GM12878 (cell line): ENCODE measurements at regions not wholly inside any gene's neighbourhood (a gene's known extent, or its start where the extent isn't known, plus 50 kb on each side); places are given as distances from the start of the nearest gene placed in this dataset.

Source experiments
- ATAC-seq: fragments of 200-7000 bp; cut with Tn5 transposase; 3 replicates; pipeline ENCODE4 v1.9.1; 2020; ENCODE audit warnings: mild to moderate bottlenecking, moderate library complexity
- BruUV-seq: library from RNA; stranded (reverse); fragments of 400-500 nt; replicated peaks from 2 replicates; lab custom pipeline; 2021; lab: Mats Ljungman, UMichigan
- CTCF ChIA-PET: fragments of 300-600 bp; sonication (Branson Sonifier 250); formaldehyde crosslinking; extraction: SDS; loops from one replicate; lab custom pipeline; 2021; ENCODE audit warnings: inconsistent platforms; lab: Yijun Ruan, JAX
- POLR2A ChIA-PET: fragments of 350-600 bp; formaldehyde crosslinking; extraction: SDS; loops from one replicate; lab custom pipeline; 2021; ENCODE audit warnings: inconsistent platforms; lab: Charles Lee
- RAD21 ChIA-PET: fragments of 300-600 bp; sonication (Branson Sonifier 250); formaldehyde crosslinking; loops from one replicate; lab custom pipeline; 2023; ENCODE audit warnings: antibody characterized with exemption; ENCODE audit not compliant: unreplicated experiment; lab: Charles Lee
- SMC1A ChIA-PET: fragments of 300-600 bp; sonication (Branson Sonifier 250); formaldehyde crosslinking; loops from one replicate; lab custom pipeline; 2023; ENCODE audit not compliant: unreplicated experiment, uncharacterized antibody; lab: Charles Lee
- DNase-seq: peaks from one replicate; pipeline ENCODE4 v3.0.0-alpha.2; 2011; ENCODE audit warnings: low read depth, low spot score
- FAIRE-seq: peaks from 3 replicates; lab custom pipeline; 2011; peaks lifted over from hg19 to GRCh38; lab: Jason Lieb, UNC
- H2AFZ ChIP-seq: 2 replicates; pipeline ENCODE4 v1.6.0; 2011; ENCODE audit warnings: low read depth, low read length, control low read depth; ENCODE audit not compliant: control insufficient read depth
- H3K27ac ChIP-seq: 2 replicates; pipeline ENCODE4 v1.5.1; 2011; ENCODE audit warnings: control low read depth; ENCODE audit not compliant: control insufficient read depth, insufficient read depth
- H3K27me3 ChIP-seq, 2 experiments: replicated peaks in 1 of 2; 2 replicates each; pipeline versions ENCODE4 v1.6.0 to v1.6.1; 2011; ENCODE audit warnings: low read length in 1 of 2; ENCODE audit not compliant: control insufficient read depth in 2 of 2, insufficient read depth in 2 of 2
- H3K36me3 ChIP-seq, 2 experiments: 2 replicates each; pipeline ENCODE4 v1.5.1; 2011; ENCODE audit warnings: low read length in 1 of 2; ENCODE audit not compliant: control insufficient read depth in 2 of 2, insufficient read depth in 2 of 2
- H3K4me1 ChIP-seq: 2 replicates; pipeline ENCODE4 v1.6.1; 2011; ENCODE audit warnings: mild to moderate bottlenecking, low read length, moderate library complexity, mixed read lengths; ENCODE audit not compliant: control insufficient read depth, insufficient read depth
- H3K4me2 ChIP-seq: 2 replicates; pipeline ENCODE4 v1.6.0; 2011; ENCODE audit warnings: control low read depth; ENCODE audit not compliant: control insufficient read depth, insufficient read depth
- H3K4me3 ChIP-seq: fragments of 200-600 bp; sonication (generic); 2 replicates; pipeline ENCODE4 v1.5.1; 2016
- H3K79me2 ChIP-seq: 2 replicates; pipeline ENCODE4 v1.6.0; 2011; ENCODE audit warnings: low read length; ENCODE audit not compliant: control insufficient read depth, insufficient read depth
- H3K9ac ChIP-seq: 2 replicates; pipeline ENCODE4 v1.8.0; 2011; ENCODE audit warnings: low read length, control low read depth, mixed read lengths; ENCODE audit not compliant: control insufficient read depth, insufficient read depth
- H3K9me3 ChIP-seq: replicated peaks from 3 replicates; pipeline ENCODE4 v1.5.1; 2011; ENCODE audit warnings: mild to moderate bottlenecking, low read length; ENCODE audit not compliant: control insufficient read depth, insufficient read depth
- H4K20me1 ChIP-seq: 2 replicates; pipeline ENCODE4 v1.6.0; 2011; ENCODE audit not compliant: control insufficient read depth, insufficient read depth
- CBX5 ChIP-seq: sonication (generic); IDR thresholded peaks from 2 replicates; pipeline ENCODE4 v1.6.1; 2016; ENCODE audit warnings: low read depth, moderate library complexity, mild to moderate bottlenecking, inconsistent platforms
- CHD1 ChIP-seq: IDR thresholded peaks from 2 replicates; pipeline ENCODE4 v1.6.1; 2012; ENCODE audit warnings: low read depth, low read length, improper control_type of control experiment
- HCFC1 ChIP-seq: fragments of 150-350 bp; IDR thresholded peaks from 2 replicates; pipeline ENCODE4 v1.6.1; 2014; ENCODE audit warnings: low read length
- IKZF2 ChIP-seq, 2 experiments: fragments of 450-650 bp; IDR thresholded peaks; 2 replicates each; pipeline ENCODE4 v1.6.1; 2017; ENCODE audit warnings: mild to moderate bottlenecking in 2 of 2, moderate library complexity in 2 of 2
- KLF5 ChIP-seq: fragments of 450-650 bp; IDR thresholded peaks from 2 replicates; pipeline ENCODE4 v1.6.1; 2014; ENCODE audit warnings: mild to moderate bottlenecking; ENCODE audit not compliant: partially characterized antibody
- MXI1 ChIP-seq: fragments of 150-350 bp; IDR thresholded peaks from 2 replicates; pipeline ENCODE4 v1.6.1; 2011; ENCODE audit warnings: low read depth, mild to moderate bottlenecking, inconsistent platforms, low read length, improper control_type of control experiment
- NBN ChIP-seq: fragments of 450-650 bp; IDR thresholded peaks from 2 replicates; pipeline ENCODE4 v1.6.1; 2016
- NFYB ChIP-seq: IDR thresholded peaks from 2 replicates; pipeline ENCODE4 v1.6.1; 2011; ENCODE audit warnings: low read depth, mild to moderate bottlenecking, low read length, improper control_type of control experiment, moderate library complexity; ENCODE audit not compliant: insufficient read depth
- PBX3 ChIP-seq: IDR thresholded peaks from 2 replicates; pipeline ENCODE4 v1.6.1; 2011; ENCODE audit warnings: mild to moderate bottlenecking, low read depth, low read length, moderate library complexity; ENCODE audit not compliant: insufficient replicate concordance
- RB1 ChIP-seq: fragments of 450-650 bp; formaldehyde crosslinking; IDR thresholded peaks from 2 replicates; pipeline ENCODE4 v1.6.1; 2017; ENCODE audit warnings: mild to moderate bottlenecking, borderline replicate concordance
- RBBP5 ChIP-seq: fragments of 200-600 bp; sonication (generic); conservative IDR thresholded peaks from 2 replicates; pipeline ENCODE4 v1.6.1; 2016
- SIX5 ChIP-seq: IDR thresholded peaks from 2 replicates; pipeline ENCODE4 v1.6.1; 2011; ENCODE audit warnings: mild to moderate bottlenecking, low read depth, low read length, moderate library complexity; ENCODE audit not compliant: severe bottlenecking
- SMAD5 ChIP-seq: IDR thresholded peaks from 2 replicates; pipeline ENCODE4 v1.6.1; 2016; ENCODE audit warnings: antibody characterized with exemption, low read depth
- SREBF1 ChIP-seq: IDR thresholded peaks from 2 replicates; pipeline ENCODE4 v1.6.1; 2012; ENCODE audit warnings: mild to moderate bottlenecking, low read length
- TAF1 ChIP-seq: IDR thresholded peaks from 2 replicates; pipeline ENCODE4 v1.6.1; 2011; ENCODE audit warnings: mild to moderate bottlenecking, low read depth, low read length, borderline replicate concordance
- TARDBP ChIP-seq: IDR thresholded peaks from 2 replicates; pipeline ENCODE4 v1.6.1; 2016; ENCODE audit warnings: borderline replicate concordance
- ZBTB33 ChIP-seq: fragments of 450-650 bp; IDR thresholded peaks from 2 replicates; pipeline ENCODE4 v1.6.1; 2017; ENCODE audit warnings: mild to moderate bottlenecking
- ZBTB4 ChIP-seq: fragments of 450-650 bp; formaldehyde crosslinking; IDR thresholded peaks from 2 replicates; pipeline ENCODE4 v1.4.0; 2022; ENCODE audit warnings: mild to moderate bottlenecking, moderate library complexity
- ZNF24 ChIP-seq: fragments of 450-650 bp; IDR thresholded peaks from 2 replicates; pipeline ENCODE4 v1.6.1; 2017; ENCODE audit warnings: antibody characterized with exemption, mild to moderate bottlenecking
- WGBS: methylation state at CpG from one replicate; pipeline ENCODE4 v1.1.6; 2016; ENCODE audit warnings: low lambda C conversion rate; ENCODE audit not compliant: insufficient replicate concordance, insufficient coverage; ENCODE audit errors: missing lambda C conversion rate; 5-methylcytosine and 5-hydroxymethylcytosine counted together
- in situ Hi-C: fragments of 300-500 bp; cut with MboI; formaldehyde crosslinking; loops from 9 replicates; pipeline ENCODE4 v1.14.3; 2018; ENCODE audit warnings: mixed read lengths
- intact Hi-C: fragments of 100-400 bp; cut with micrococcal nuclease; formaldehyde crosslinking; loops from one replicate; pipeline ENCODE4 v1.14.2; 2022; ENCODE audit not compliant: unreplicated experiment

- no peak for TF ChIP-seq ZBTB33
These were observed 173.5 kb downstream of the DDX1 start (continued) for GRCh38 chr2:15765211-15765610.

- Histone ChIP-seq H3K27ac (no peak overlapping the region), H3K4me3 (no peak overlapping the region), H3K27me3 (peaks cover 0 to 4% of the 10 kb centered on the region in 2 experiments; a peak in 1 of 4 replicates), H3K79me2 (no peaks in the 10 kb centered on the region), H2AFZ (no peak overlapping the region), H3K9me3 (no peaks in the 10 kb centered on the region), H3K36me3 (no peaks in the 10 kb centered on the region), H4K20me1 (no peaks in the 10 kb centered on the region), H3K9ac (no peak overlapping the region), H3K4me1 (no peaks in the 10 kb centered on the region), H3K4me2 (no peak overlapping the region)
- ChIA-PET CTCF (no interaction called here), POLR2A (no interaction called here), RAD21 (no interaction called here), SMC1A (no interaction called here)
- intact Hi-C loops (no loop called here), in situ Hi-C loops (no loop called here)
- BruUV-seq, result no TSS peak
- ATAC-seq, result no peak
- TF ChIP-seq PBX3 (no peak), CHD1 (no peak), IKZF2 (IDR thresholded peaks at IDR 0.05) (no peak), MXI1 (no peak), TARDBP (no peak), SREBF1 (no peak), SIX5 (no peak), NFYB (no peak), KLF5 (no peak), HCFC1 (no peak), CBX5 (no peak), NBN (no peak), RB1 (no peak), SMAD5 (no peak), ZNF24 (no peak), RBBP5 (no peak), ZBTB4 (CRISPR knock-in tag) (no peak), TAF1 (no peak)
- 18% methylated on average over 13 of the region's 13 CpGs for WGBS
- no peak for DNase-seq
- FAIRE-seq, result no peak
These were observed 174.1 kb downstream of the DDX1 start for GRCh38 chr2:15765686-15766302.
